Heart left ventricle (tissue), 16 donors: ENCODE measurements at regions not wholly inside any gene's neighbourhood (a gene's known extent, or its start where the extent isn't known, plus 50 kb on each side); places are given as distances from the start of the nearest gene placed in this dataset.

ENCODE experiments used
- ATAC-seq, 4 donors: fragments of 200-7000 bp; cut with Tn5 transposase; one replicate each; pipeline ENCODE4 v1.9.1; 2020 to 2022; ENCODE audit warnings: moderate library complexity in 4 of 4, mild to moderate bottlenecking in 3 of 4, moderate number of reproducible peaks in 1 of 4
- DNase-seq, 5 donors: peaks; one replicate each; pipeline ENCODE4 v3.0.0-alpha.2; 2020
- H3K27ac ChIP-seq, 12 donors: fragments of 200-600 bp; sonication (generic) in 4 of 12; one replicate each; pipeline versions ENCODE4 v1.5.0 to v1.8.0; 2016 to 2022; ENCODE audit warnings: mild to moderate bottlenecking in 2 of 12
- H3K27me3 ChIP-seq, 9 donors: fragments of 200-600 bp; sonication (generic) in 2 of 9; one replicate each; pipeline versions ENCODE4 v1.5.1 to v1.8.0; 2016 to 2022; ENCODE audit warnings: mild to moderate bottlenecking in 3 of 9
- H3K36me3 ChIP-seq, 9 donors: fragments of 200-600 bp; sonication (generic) in 2 of 9; one replicate each; pipeline versions ENCODE4 v1.5.0 to v1.8.0; 2018 to 2022; ENCODE audit warnings: mild to moderate bottlenecking in 2 of 9
- H3K4me1 ChIP-seq, 12 donors: fragments of 200-600 bp; sonication (generic) in 4 of 12; one replicate each; pipeline versions ENCODE4 v1.5.0 to v1.8.0; 2016 to 2022; ENCODE audit warnings: mild to moderate bottlenecking in 3 of 12
- H3K4me3 ChIP-seq, 12 donors: fragments of 200-600 bp; sonication (generic) in 4 of 12; one replicate each; pipeline versions ENCODE4 v1.5.0 to v1.8.0; 2017 to 2022; ENCODE audit warnings: mild to moderate bottlenecking in 9 of 12, moderate library complexity in 4 of 12
- H3K9me3 ChIP-seq, 12 donors: fragments of 200-600 bp; sonication (generic) in 4 of 12; one replicate each; pipeline versions ENCODE4 v1.5.0 to v1.8.0; 2016 to 2022; ENCODE audit warnings: mild to moderate bottlenecking in 1 of 12
- POLR2A ChIP-seq, 2 donors: fragments of 450-650 bp; IDR thresholded peaks; one replicate each; pipeline ENCODE4 v1.6.1; 2017; ENCODE audit warnings: antibody characterized with exemption in 2 of 2, mild to moderate bottlenecking in 2 of 2, moderate library complexity in 2 of 2
- WGBS, 4 donors: extraction: QIAGEN DNeasy Blood & Tissue Kit in 2 of 4; methylation state at CpG; one replicate each; pipeline versions ENCODE4 v1.1.5 to v1.1.7; 2013 to 2018; 5-methylcytosine and 5-hydroxymethylcytosine counted together
- intact Hi-C, 10 donors: fragments of 100-400 bp; cut with DNase I; formaldehyde crosslinking; loops; one replicate each; pipeline versions ENCODE4 v1.11.1 to v1.14.2; 2022
- TF ChIP-seq, protein P1 (sequence below), 12 donors: fragments of 200-600 bp; sonication (generic) in 4 of 12; IDR thresholded peaks; one replicate each; pipeline versions ENCODE4 v1.5.0 to v1.8.0; 2018 to 2022; ENCODE audit warnings: antibody characterized with exemption in 12 of 12, mild to moderate bottlenecking in 5 of 12
- donor health status: ischemic (EF 13 %, LVEDD 7.1; RV severe dilation, severe dysfunction).
- donor health status: healthy with polysubstance abuse.
- donor health status: DM: no; HTN: yes; CAD: no.
- donor health status: DM: no; HTN: no; CAD: no.
- donor health status: ischemic (EF 25% LVEDD 6.9; RV normal size, moderate dysfunction).
- donor health status: ischemic (EF 25% LVEDD 5.7; RV mildly dilated, moderate dysfunction).
- donor health status: healthy.
- donor health status: DM: yes; HTN: yes; CAD: no.
- donor health status: ischemic (EF 35%, LVEDD 5.7; RV mildly dilated, moderate dysfunction).
- donor health status: nonischemic (EF 11% LVEDD 7.7; RV severe dilation, severe dysfunction).
- donor health status: DM: yes; HTN: yes; CAD: no.
- donor health status: PGD.
- donor health status: ischemic (EF 29% LVEDD 5.4; RV normal size, mild dysfunction).
- donor health status: nonischemic (EF 23%, LVEDD 6.1; RV moderate dilation, normal function).

DNA sequence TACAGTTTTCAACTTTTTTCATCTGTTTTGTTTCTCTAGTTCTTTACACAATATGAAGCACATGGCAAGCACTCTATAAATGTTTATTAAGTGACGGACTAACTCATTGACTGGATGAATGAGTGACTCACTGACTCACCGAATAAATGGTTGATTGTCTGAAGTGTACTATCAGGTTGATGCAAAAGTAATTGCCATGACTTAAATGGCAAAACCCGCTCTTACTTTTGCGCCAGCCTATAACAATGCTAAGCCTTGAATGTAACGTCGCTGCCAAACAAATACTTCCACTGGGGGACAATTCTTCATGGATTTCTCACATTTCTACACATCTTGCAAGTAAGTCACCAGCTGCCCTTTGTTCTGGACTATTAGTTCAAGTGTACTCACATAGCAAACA, 109.0 kb upstream of the KCTD3 start:
- TF ChIP-seq, protein P1, sequence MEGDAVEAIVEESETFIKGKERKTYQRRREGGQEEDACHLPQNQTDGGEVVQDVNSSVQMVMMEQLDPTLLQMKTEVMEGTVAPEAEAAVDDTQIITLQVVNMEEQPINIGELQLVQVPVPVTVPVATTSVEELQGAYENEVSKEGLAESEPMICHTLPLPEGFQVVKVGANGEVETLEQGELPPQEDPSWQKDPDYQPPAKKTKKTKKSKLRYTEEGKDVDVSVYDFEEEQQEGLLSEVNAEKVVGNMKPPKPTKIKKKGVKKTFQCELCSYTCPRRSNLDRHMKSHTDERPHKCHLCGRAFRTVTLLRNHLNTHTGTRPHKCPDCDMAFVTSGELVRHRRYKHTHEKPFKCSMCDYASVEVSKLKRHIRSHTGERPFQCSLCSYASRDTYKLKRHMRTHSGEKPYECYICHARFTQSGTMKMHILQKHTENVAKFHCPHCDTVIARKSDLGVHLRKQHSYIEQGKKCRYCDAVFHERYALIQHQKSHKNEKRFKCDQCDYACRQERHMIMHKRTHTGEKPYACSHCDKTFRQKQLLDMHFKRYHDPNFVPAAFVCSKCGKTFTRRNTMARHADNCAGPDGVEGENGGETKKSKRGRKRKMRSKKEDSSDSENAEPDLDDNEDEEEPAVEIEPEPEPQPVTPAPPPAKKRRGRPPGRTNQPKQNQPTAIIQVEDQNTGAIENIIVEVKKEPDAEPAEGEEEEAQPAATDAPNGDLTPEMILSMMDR (IDR thresholded peaks at IDR 0.05), result no peak
- no peak for TF ChIP-seq POLR2A (IDR thresholded peaks at IDR 0.05)
- Histone ChIP-seq H3K4me1 (no peaks in the 10 kb centered on the region), H3K9me3 (no peaks in the 10 kb centered on the region), H3K27ac (no peak overlapping the region), H3K4me3 (no peak overlapping the region), H3K27me3 (no peaks in the 10 kb centered on the region), H3K36me3 (no peaks in the 10 kb centered on the region)
- WGBS, 4 donors, result 88 to 94% (median 91%) methylated on average over 6 of the region's 6 CpGs
- intact Hi-C loops, result no loop called here
- DNase-seq (no peak), ATAC-seq (no peak)

DNA sequence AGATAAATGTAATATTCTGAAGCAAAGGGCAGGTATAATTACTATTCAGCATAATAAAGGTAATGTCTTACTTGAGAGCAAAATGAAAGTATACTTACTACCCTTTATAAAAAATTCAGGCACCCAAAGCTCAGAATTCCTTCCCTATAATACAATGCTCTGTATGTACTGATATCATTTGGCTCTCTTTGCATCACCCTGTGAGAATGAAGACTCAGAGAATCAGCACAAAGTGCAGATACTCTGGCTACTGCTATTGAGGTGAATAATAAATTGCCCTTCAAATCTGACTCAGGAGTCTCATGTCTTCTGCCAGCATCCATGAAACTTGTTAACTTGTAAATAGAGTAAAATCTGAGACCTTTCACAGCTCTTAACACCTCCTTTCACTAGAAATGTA, 108.5 kb upstream of the KCTD3 start:
- Histone ChIP-seq H3K27ac (no peak overlapping the region), H3K4me3 (no peak overlapping the region), H3K9me3 (no peaks in the 10 kb centered on the region), H3K4me1 (no peaks in the 10 kb centered on the region), H3K36me3 (no peaks in the 10 kb centered on the region), H3K27me3 (no peaks in the 10 kb centered on the region)
- no peak for DNase-seq
- no peak for TF ChIP-seq POLR2A (IDR thresholded peaks at IDR 0.05)
- TF ChIP-seq, protein P1 (IDR thresholded peaks at IDR 0.05), result no peak
- ATAC-seq, result no peak
- intact Hi-C loops, result no loop called here

DNA sequence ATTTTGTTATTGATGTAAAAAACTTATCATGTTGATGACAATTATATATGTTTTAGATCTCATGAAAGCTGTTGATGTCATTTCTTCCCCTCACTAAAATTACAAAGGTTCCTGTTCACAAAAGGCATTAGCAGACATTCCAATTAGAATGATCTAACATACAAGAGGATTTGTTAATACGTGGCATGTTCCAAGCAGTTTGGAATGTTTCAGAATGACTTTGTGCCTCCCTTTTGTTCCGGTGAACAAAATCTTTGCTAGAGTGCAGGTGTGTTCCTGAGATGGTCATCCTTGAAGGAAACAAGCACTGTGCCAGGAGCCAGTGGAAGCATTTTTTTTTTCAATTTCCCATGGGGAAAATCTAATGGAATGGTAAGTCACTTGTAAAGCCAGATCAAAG, 108.0 kb upstream of the KCTD3 start:
- Histone ChIP-seq H3K27ac (no peak overlapping the region), H3K36me3 (no peaks in the 10 kb centered on the region), H3K27me3 (no peaks in the 10 kb centered on the region), H3K9me3 (no peaks in the 10 kb centered on the region), H3K4me3 (no peak overlapping the region), H3K4me1 (no peaks in the 10 kb centered on the region)
- DNase-seq (no peak), ATAC-seq (no peak)
- intact Hi-C loops, result no loop called here
- 45 to 58% (median 52%) methylated on average over 2 of the region's 2 CpGs for WGBS, 4 donors
- TF ChIP-seq, protein P1 (IDR thresholded peaks at IDR 0.05), result no peak
- no peak for TF ChIP-seq POLR2A (IDR thresholded peaks at IDR 0.05)

DNA sequence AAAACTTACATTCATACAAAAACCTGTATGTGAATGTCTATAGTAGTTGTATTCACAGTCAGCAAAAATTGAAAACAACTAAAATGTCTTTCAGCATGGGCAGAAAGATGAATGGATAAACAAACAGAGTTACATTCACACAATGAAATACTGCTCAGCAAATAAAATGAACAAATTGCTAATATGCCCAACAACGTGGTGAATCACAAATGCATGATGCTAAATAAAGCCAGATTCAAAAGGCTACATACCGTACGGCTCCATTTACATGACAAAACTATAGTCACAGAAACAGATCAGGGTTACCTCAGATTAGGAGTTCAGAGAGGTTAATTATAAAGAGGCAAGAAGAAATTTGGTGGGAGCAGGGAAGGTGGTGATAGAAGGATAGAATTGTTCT, 100.7 kb upstream of the KCTD3 start:
- Histone ChIP-seq H3K27me3 (peaks cover 0 to 5% (median 0%) of the 10 kb centered on the region in 9 donors), H3K4me3 (no peak overlapping the region), H3K9me3 (no peaks in the 10 kb centered on the region), H3K27ac (no peak overlapping the region), H3K36me3 (no peaks in the 10 kb centered on the region), H3K4me1 (no peaks in the 10 kb centered on the region)
- intact Hi-C loops, result no loop called here
- 70 to 74% (median 71%) methylated on average over 3 of the region's 3 CpGs for WGBS, 4 donors
- TF ChIP-seq, protein P1 (IDR thresholded peaks at IDR 0.05), result no peak
- DNase-seq, result no peak
- ATAC-seq, result no peak
